ENCODE measurements at regions not wholly inside any gene's neighbourhood (a gene's known extent, or its start where the extent isn't known, plus 50 kb on each side); places are given as distances from the start of the nearest gene placed in this dataset.

DNA sequence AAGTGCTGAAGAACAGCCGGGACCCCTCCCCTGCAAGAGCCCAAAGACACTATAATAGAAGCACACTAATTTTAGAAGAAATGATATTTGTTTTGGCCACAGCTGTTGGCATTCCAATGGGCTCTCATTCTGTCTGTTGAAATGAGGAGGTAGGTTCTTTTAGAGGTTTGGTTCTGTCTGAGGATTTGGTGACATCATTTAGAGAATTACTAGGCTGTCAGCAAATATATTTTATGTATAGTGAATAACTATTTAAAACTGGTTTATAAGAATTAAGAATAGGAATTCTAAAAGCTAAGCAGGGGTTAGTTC, 200.7 kb upstream of the SLC38A2 start:
- no peak overlapping the region for H3K4me3 Mint-ChIP-seq
- H3K4me1 Mint-ChIP-seq (ENCODE audit: low read depth), result peaks cover 21% of the 10 kb centered on the region
- H3K27me3 Mint-ChIP-seq (ENCODE audit: insufficient read depth), result peaks cover 2% of the 10 kb centered on the region; the same call in 1 of the 2 replicates
- DNase-seq, result no peak
- no peak overlapping the region for H3K27ac Mint-ChIP-seq
- H3K9me3 Mint-ChIP-seq, result peaks cover 13% of the 10 kb centered on the region
- peaks cover 15% of the 10 kb centered on the region for H3K36me3 Mint-ChIP-seq (ENCODE audit: low read depth)
- no peak for TF ChIP-seq CTCF (IDR thresholded peaks at IDR 0.05)

DNA sequence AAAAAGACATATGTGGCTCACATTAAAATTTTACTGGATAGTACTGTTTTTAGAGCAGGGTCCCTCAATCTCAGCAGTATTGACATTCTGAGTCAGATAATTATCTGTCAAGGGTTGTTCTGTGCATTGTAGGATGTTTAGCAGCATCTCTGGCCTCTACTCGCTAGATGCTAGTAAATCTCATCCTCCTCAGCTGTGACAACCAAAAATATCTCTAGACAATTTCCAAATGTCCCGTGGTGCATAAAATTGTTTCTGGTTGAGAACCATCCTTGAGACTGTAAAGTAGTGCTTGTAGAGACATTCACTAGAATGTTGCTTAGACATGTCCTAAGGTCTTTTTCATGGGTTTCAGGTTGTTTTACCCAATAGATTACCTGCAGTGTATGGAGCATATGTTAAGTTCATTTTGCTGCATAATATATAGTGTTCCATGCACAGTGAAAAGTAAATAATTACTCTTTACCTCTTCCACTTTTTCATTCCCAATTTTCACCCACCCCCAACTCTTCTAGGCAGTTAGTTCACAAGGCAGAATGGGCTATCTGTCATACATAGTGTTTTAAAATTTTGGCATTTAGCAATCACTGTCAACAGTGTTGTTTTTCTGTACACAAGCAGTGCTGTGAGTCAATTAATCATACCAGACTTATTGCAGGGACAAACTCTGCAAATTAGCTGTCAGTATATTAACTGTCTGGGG, 200.2 kb upstream of the SLC38A2 start:
- H3K36me3 Mint-ChIP-seq (ENCODE audit: low read depth), result peaks cover 20% of the 10 kb centered on the region
- H3K9me3 Mint-ChIP-seq, result peaks cover 18% of the 10 kb centered on the region
- no peak for TF ChIP-seq CTCF (IDR thresholded peaks at IDR 0.05)
- no peak for DNase-seq
- H3K27ac Mint-ChIP-seq, result no peak overlapping the region
- H3K27me3 Mint-ChIP-seq (ENCODE audit: insufficient read depth), result peaks cover 2% of the 10 kb centered on the region; the same call in 1 of the 2 replicates
- H3K4me3 Mint-ChIP-seq, result no peak overlapping the region
- H3K4me1 Mint-ChIP-seq (ENCODE audit: low read depth), result peaks cover 21% of the 10 kb centered on the region

DNA sequence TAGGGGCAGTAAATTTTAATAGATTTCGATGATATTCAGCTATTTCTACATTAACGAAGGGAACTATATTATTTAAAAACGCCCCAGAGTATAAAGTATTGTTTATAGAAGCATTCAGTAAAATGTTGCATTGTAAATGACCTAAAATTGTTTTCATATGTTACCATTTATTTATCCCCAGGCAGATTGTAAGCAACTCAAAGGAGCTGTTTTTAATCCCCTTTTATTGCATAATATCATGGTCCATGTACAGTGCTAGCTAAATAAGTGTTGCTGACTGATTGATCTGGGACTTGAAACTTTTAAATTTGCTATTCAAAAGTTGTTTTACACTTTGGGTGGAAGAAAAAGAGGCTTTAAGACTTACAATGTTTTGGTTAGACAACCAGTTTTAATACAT, 199.0 kb upstream of the SLC38A2 start:
- H3K4me1 Mint-ChIP-seq (ENCODE audit: low read depth), result peaks cover 21% of the 10 kb centered on the region
- peaks cover 30% of the 10 kb centered on the region for H3K9me3 Mint-ChIP-seq
- H3K4me3 Mint-ChIP-seq, result no peak overlapping the region
- no peak overlapping the region for H3K27ac Mint-ChIP-seq
- TF ChIP-seq CTCF (IDR thresholded peaks at IDR 0.05), result no peak
- no peak for DNase-seq
- H3K27me3 Mint-ChIP-seq (ENCODE audit: insufficient read depth), result peaks cover 2% of the 10 kb centered on the region; the same call in 1 of the 2 replicates
- H3K36me3 Mint-ChIP-seq (ENCODE audit: low read depth), result peaks cover 24% of the 10 kb centered on the region

- Mint-ChIP-seq H3K4me3 (no peak overlapping the region), H3K36me3 (ENCODE audit: low read depth) (peaks cover 40% of the 10 kb centered on the region), H3K27ac (no peak overlapping the region), H3K4me1 (ENCODE audit: low read depth) (peaks cover 21% of the 10 kb centered on the region), H3K27me3 (ENCODE audit: insufficient read depth) (peaks cover 2% of the 10 kb centered on the region; the same call in 1 of the 2 replicates), H3K9me3 (peaks cover 47% of the 10 kb centered on the region)
- DNase-seq, result no peak
- no peak for TF ChIP-seq CTCF (IDR thresholded peaks at IDR 0.05)
These were observed 197.4 kb upstream of the SLC38A2 start for GRCh38 chr12:46569826-46570439.

DNA sequence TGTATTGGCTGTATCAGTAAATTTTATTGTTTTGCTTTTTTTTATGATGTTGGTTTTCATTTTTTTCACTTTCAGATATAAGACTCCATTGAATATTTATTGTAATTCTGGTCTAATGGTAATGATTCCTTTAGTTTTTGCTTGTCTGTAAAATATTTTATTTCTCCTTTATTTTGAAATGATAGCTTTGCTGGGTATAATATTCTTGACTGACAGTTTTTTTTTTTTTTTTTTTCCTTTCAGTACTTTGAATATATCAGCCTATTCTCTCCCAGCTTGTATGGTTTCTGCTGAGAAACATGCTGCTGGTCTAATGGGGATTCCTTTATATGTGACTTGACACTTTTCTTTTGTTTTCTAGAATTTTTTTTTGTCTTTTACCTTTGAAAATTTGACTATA, 195.1 kb upstream of the SLC38A2 start:
- Mint-ChIP-seq H3K36me3 (ENCODE audit: low read depth) (peaks cover 52% of the 10 kb centered on the region), H3K4me3 (no peak overlapping the region)
- TF ChIP-seq CTCF (IDR thresholded peaks at IDR 0.05), result no peak

More for the DNA sequence above, 195.1 kb upstream of the SLC38A2 start:
- H3K4me1 Mint-ChIP-seq (ENCODE audit: low read depth), result peaks cover 32% of the 10 kb centered on the region
- peaks cover 54% of the 10 kb centered on the region for H3K9me3 Mint-ChIP-seq
- H3K27me3 Mint-ChIP-seq (ENCODE audit: insufficient read depth), result peaks cover 2% of the 10 kb centered on the region; the same call in 1 of the 2 replicates
- no peak overlapping the region for H3K27ac Mint-ChIP-seq
- no peak for DNase-seq

Data from HFFc6 (cell line).